Astrocyte (in vitro differentiated cells and primary cell): ENCODE measurements at regions not wholly inside any gene's neighbourhood (a gene's known extent, or its start where the extent isn't known, plus 50 kb on each side); places are given as distances from the start of the nearest gene placed in this dataset.

Experiments used
- DNase-seq: peaks from one replicate; pipeline ENCODE4 v3.0.0-alpha.2; 2010; ENCODE audit warnings: low read depth
- FAIRE-seq: peaks from 2 replicates; lab custom pipeline; 2011; peaks lifted over from hg19 to GRCh38; lab: Jason Lieb, UNC
- H2AFZ ChIP-seq: 2 replicates; pipeline ENCODE4 v1.6.0; 2012; ENCODE audit warnings: low read depth, low read length, inconsistent platforms
- H3K27ac ChIP-seq: 2 replicates; pipeline ENCODE4 v1.5.1; 2011; ENCODE audit warnings: low read depth, low read length, inconsistent platforms
- H3K27me3 ChIP-seq: 2 replicates; pipeline ENCODE4 v1.6.0; 2011; ENCODE audit warnings: low read length, inconsistent platforms; ENCODE audit not compliant: insufficient read depth
- H3K36me3 ChIP-seq: 2 replicates; pipeline ENCODE4 v1.5.1; 2011; ENCODE audit warnings: low read length, inconsistent platforms; ENCODE audit not compliant: insufficient read depth
- H3K4me1 ChIP-seq: 2 replicates; pipeline ENCODE4 v1.5.1; 2011; ENCODE audit warnings: low read length, inconsistent platforms; ENCODE audit not compliant: insufficient read depth
- H3K4me2 ChIP-seq: 2 replicates; pipeline ENCODE4 v1.6.0; 2012; ENCODE audit warnings: low read length, inconsistent platforms
- H3K4me3 ChIP-seq: 2 replicates; pipeline ENCODE4 v1.5.1; 2011; ENCODE audit warnings: low read depth, mild to moderate bottlenecking, low read length, inconsistent platforms; ENCODE audit not compliant: insufficient read depth
- H3K79me2 ChIP-seq: 2 replicates; pipeline ENCODE4 v1.6.0; 2012; ENCODE audit warnings: mild to moderate bottlenecking, low read length, inconsistent platforms; ENCODE audit not compliant: insufficient read depth
- H3K9ac ChIP-seq: 2 replicates; pipeline ENCODE4 v1.6.0; 2012; ENCODE audit warnings: mild to moderate bottlenecking, low read length, inconsistent platforms
- H3K9me3 ChIP-seq: 2 replicates; pipeline ENCODE4 v1.5.1; 2012; ENCODE audit warnings: low read depth, mild to moderate bottlenecking, low read length, inconsistent platforms; ENCODE audit not compliant: insufficient read depth
- H4K20me1 ChIP-seq: 2 replicates; pipeline ENCODE4 v1.6.0; 2012; ENCODE audit warnings: low read length, inconsistent platforms; ENCODE audit not compliant: insufficient read depth
- H3K27ac Mint-ChIP-seq: one replicate; pipeline ENCODE4 v1.8.0; 2021; ENCODE audit warnings: mild to moderate bottlenecking, mixed read lengths; ENCODE audit not compliant: unreplicated experiment
- H3K27me3 Mint-ChIP-seq: one replicate; pipeline ENCODE4 v1.8.0; 2021; ENCODE audit warnings: low read depth, mixed read lengths; ENCODE audit not compliant: unreplicated experiment
- H3K36me3 Mint-ChIP-seq: one replicate; pipeline ENCODE4 v1.8.0; 2021; ENCODE audit warnings: low read depth, mixed read lengths; ENCODE audit not compliant: unreplicated experiment
- H3K4me1 Mint-ChIP-seq: one replicate; pipeline ENCODE4 v1.8.0; 2021; ENCODE audit warnings: low read depth, mixed read lengths; ENCODE audit not compliant: unreplicated experiment
- H3K4me3 Mint-ChIP-seq: one replicate; pipeline ENCODE4 v1.8.0; 2021; ENCODE audit warnings: mild to moderate bottlenecking, moderate library complexity, mixed read lengths; ENCODE audit not compliant: unreplicated experiment
- H3K9me3 Mint-ChIP-seq: one replicate; pipeline ENCODE4 v1.8.0; 2021; ENCODE audit warnings: mild to moderate bottlenecking, mixed read lengths; ENCODE audit not compliant: unreplicated experiment
- CTCF ChIP-seq: IDR thresholded peaks from 2 replicates; pipeline ENCODE4 v1.5.1; 2011; ENCODE audit warnings: low read depth, mild to moderate bottlenecking, inconsistent platforms, low read length, moderate library complexity; ENCODE audit not compliant: insufficient read depth
- EZH2 ChIP-seq: IDR thresholded peaks from 2 replicates; pipeline ENCODE4 v1.6.1; 2012; ENCODE audit warnings: mild to moderate bottlenecking, low read length, inconsistent platforms; ENCODE audit not compliant: insufficient read depth

- FAIRE-seq (no peak), DNase-seq (no peak)
- H3K9me3 ChIP-seq = no peaks in the 10 kb centered on the region
- H3K36me3 ChIP-seq = no peaks in the 10 kb centered on the region
- Mint-ChIP-seq H3K27ac (no peak overlapping the region), H3K27me3 (no peaks in the 10 kb centered on the region), H3K36me3 (no peaks in the 10 kb centered on the region), H3K4me3 (no peak overlapping the region), H3K9me3 (no peaks in the 10 kb centered on the region), H3K4me1 (peaks cover 3% of the 10 kb centered on the region)
- H3K9ac ChIP-seq = no peak overlapping the region
- no peak overlapping the region for H3K4me2 ChIP-seq
- H3K4me3 ChIP-seq = no peak overlapping the region
- H2AFZ ChIP-seq = no peak overlapping the region
- H3K27ac ChIP-seq = no peak overlapping the region
- TF ChIP-seq CTCF (no peak), EZH2 (no peak)
- no peaks in the 10 kb centered on the region for H4K20me1 ChIP-seq
- no peaks in the 10 kb centered on the region for H3K4me1 ChIP-seq
- no peaks in the 10 kb centered on the region for H3K79me2 ChIP-seq
- no peaks in the 10 kb centered on the region for H3K27me3 ChIP-seq
These were observed 613.0 kb upstream of the B3GALT2 start for GRCh38 chr1:193799371-193799770.

GRCh38 chr1:193794239-193794638, 607.8 kb upstream of the B3GALT2 start:
- Histone ChIP-seq H3K9ac (no peak overlapping the region), H3K9me3 (no peaks in the 10 kb centered on the region), H3K4me1 (no peaks in the 10 kb centered on the region), H3K79me2 (no peaks in the 10 kb centered on the region), H3K36me3 (no peaks in the 10 kb centered on the region), H4K20me1 (no peaks in the 10 kb centered on the region), H3K4me3 (no peak overlapping the region), H3K4me2 (peak overlapping the region; percentile 29), H3K27me3 (no peaks in the 10 kb centered on the region), H2AFZ (peak overlapping the region; percentile 26), H3K27ac (no peak overlapping the region)
- no peak for DNase-seq
- FAIRE-seq = no peak
- no peak for TF ChIP-seq CTCF
- no peak for TF ChIP-seq EZH2
- no peaks in the 10 kb centered on the region for H3K36me3 Mint-ChIP-seq
- no peaks in the 10 kb centered on the region for H3K4me1 Mint-ChIP-seq
- no peak overlapping the region for H3K27ac Mint-ChIP-seq
- H3K27me3 Mint-ChIP-seq = no peaks in the 10 kb centered on the region
- H3K4me3 Mint-ChIP-seq = no peak overlapping the region
- H3K9me3 Mint-ChIP-seq = no peaks in the 10 kb centered on the region

GRCh38 chr1:193791746-193792145, 605.3 kb upstream of the B3GALT2 start:
- Mint-ChIP-seq H3K4me3 (no peak overlapping the region), H3K27me3 (no peaks in the 10 kb centered on the region), H3K27ac (no peak overlapping the region), H3K36me3 (no peaks in the 10 kb centered on the region), H3K9me3 (no peaks in the 10 kb centered on the region), H3K4me1 (no peaks in the 10 kb centered on the region)
- FAIRE-seq = no peak
- no peak overlapping the region for H3K4me3 ChIP-seq
- no peaks in the 10 kb centered on the region for H4K20me1 ChIP-seq
- no peaks in the 10 kb centered on the region for H3K9me3 ChIP-seq
- H3K9ac ChIP-seq = no peak overlapping the region
- no peaks in the 10 kb centered on the region for H3K4me1 ChIP-seq
- no peaks in the 10 kb centered on the region for H3K27me3 ChIP-seq
- H3K36me3 ChIP-seq = no peaks in the 10 kb centered on the region
- no peak for DNase-seq
- TF ChIP-seq CTCF (no peak), EZH2 (no peak)
- no peak overlapping the region for H3K27ac ChIP-seq
- H3K79me2 ChIP-seq = no peaks in the 10 kb centered on the region
- H3K4me2 ChIP-seq = no peak overlapping the region
- H2AFZ ChIP-seq = no peak overlapping the region
